Tibial nerve (tissue), 4 donors: ENCODE measurements at regions not wholly inside any gene's neighbourhood (a gene's known extent, or its start where the extent isn't known, plus 50 kb on each side); places are given as distances from the start of the nearest gene placed in this dataset.

Experiments used
- DNase-seq, 2 donors: peaks; one replicate each; pipeline ENCODE4 v3.0.0-alpha.2; 2019; ENCODE audit warnings: low spot score in 2 of 2
- H3K27ac ChIP-seq, 4 donors: fragments of 200-600 bp; sonication (generic) in 3 of 4; one replicate each; pipeline ENCODE4 v1.5.1; 2017 to 2019; ENCODE audit warnings: mild to moderate bottlenecking in 1 of 4
- H3K27me3 ChIP-seq, 2 donors: fragments of 200-600 bp; sonication (generic) in 1 of 2; one replicate each; pipeline versions ENCODE4 v1.5.1 to v1.6.0; 2017 to 2019
- H3K36me3 ChIP-seq, 3 donors: fragments of 200-600 bp; sonication (generic); one replicate each; pipeline ENCODE4 v1.5.1; 2018 to 2019
- H3K4me1 ChIP-seq, 4 donors: fragments of 200-600 bp; sonication (generic) in 3 of 4; one replicate each; pipeline ENCODE4 v1.5.1; 2017 to 2019
- H3K4me3 ChIP-seq, 4 donors: fragments of 200-600 bp; sonication (generic) in 3 of 4; one replicate each; pipeline ENCODE4 v1.5.1; 2017 to 2019; ENCODE audit warnings: mild to moderate bottlenecking in 1 of 4, moderate library complexity in 1 of 4
- H3K9me3 ChIP-seq, 4 donors: fragments of 200-600 bp; sonication (generic) in 3 of 4; one replicate each; pipeline ENCODE4 v1.5.1; 2017 to 2019
- CTCF ChIP-seq, 5 experiments: fragments of 200-600 bp in 3 of 5; fragments of 450-650 bp in 2 of 5; sonication (generic) in 3 of 5; IDR thresholded peaks; one replicate each; pipeline ENCODE4 v1.5.1; 2016 to 2019; ENCODE audit warnings: antibody characterized with exemption in 5 of 5, mild to moderate bottlenecking in 3 of 5, moderate library complexity in 2 of 5
- EP300 ChIP-seq, 2 donors: sonication (generic); formaldehyde crosslinking; IDR thresholded peaks; one replicate each; pipeline ENCODE4 v1.6.1; 2017; ENCODE audit warnings: antibody characterized with exemption in 2 of 2, mild to moderate bottlenecking in 1 of 2
- POLR2A ChIP-seq, 2 donors: fragments of 450-650 bp; IDR thresholded peaks; one replicate each; pipeline ENCODE4 v1.6.1; 2017; ENCODE audit warnings: antibody characterized with exemption in 2 of 2, mild to moderate bottlenecking in 2 of 2, moderate library complexity in 2 of 2
- WGBS, 2 donors: methylation state at CpG; one replicate each; pipeline ENCODE4 v1.1.5; 2018; 5-methylcytosine and 5-hydroxymethylcytosine counted together

- DNase-seq = no peak
- Histone ChIP-seq H3K27me3 (no peaks in the 10 kb centered on the region), H3K4me3 (no peak overlapping the region), H3K27ac (no peak overlapping the region), H3K36me3 (no peaks in the 10 kb centered on the region), H3K9me3 (peaks cover 0 to 18% (median 0%) of the 10 kb centered on the region in 4 donors), H3K4me1 (peaks cover 0 to 16% (median 0%) of the 10 kb centered on the region in 4 donors)
- 50 to 57% methylated on average over 5 of the region's 5 CpGs for WGBS, 2 donors
- TF ChIP-seq EP300 (IDR thresholded peaks at IDR 0.05) = no peak
Measured at GRCh38 chr20:10843146-10843711, 169.4 kb upstream of the JAG1 start.

- no peak for DNase-seq
- Histone ChIP-seq H3K9me3 (peaks cover 0 to 6% (median 0%) of the 10 kb centered on the region in 4 donors), H3K27me3 (no peaks in the 10 kb centered on the region), H3K27ac (no peak overlapping the region), H3K4me1 (peaks cover 0 to 21% (median 5%) of the 10 kb centered on the region in 4 donors), H3K36me3 (no peaks in the 10 kb centered on the region), H3K4me3 (no peak overlapping the region)
- TF ChIP-seq CTCF (IDR thresholded peaks at IDR 0.05) (no peak), EP300 (IDR thresholded peaks at IDR 0.05) (no peak), POLR2A (IDR thresholded peaks at IDR 0.05) (no peak)
Measured at GRCh38 chr20:10846766-10847165, 173.0 kb upstream of the JAG1 start.

- no peaks in the 10 kb centered on the region for H3K36me3 ChIP-seq
- DNase-seq = peak in 1 of 2 donors; percentile 19
- peaks cover 0 to 7% (median 5%) of the 10 kb centered on the region in 4 donors for H3K4me1 ChIP-seq
- H3K9me3 ChIP-seq = no peaks in the 10 kb centered on the region
- H3K27me3 ChIP-seq = no peaks in the 10 kb centered on the region
- peak overlapping the region in 3 of 4 donors; percentile 4 to 46 (median 17) for H3K27ac ChIP-seq
- H3K4me3 ChIP-seq = no peak overlapping the region
- TF ChIP-seq EP300 (IDR thresholded peaks at IDR 0.05) = no peak
- no peak for TF ChIP-seq CTCF (IDR thresholded peaks at IDR 0.05)
- no peak for TF ChIP-seq POLR2A (IDR thresholded peaks at IDR 0.05)
- 29 to 39% methylated on average over 6 of the region's 6 CpGs for WGBS, 2 donors
Measured at GRCh38 chr20:10848810-10849370, 175.1 kb upstream of the JAG1 start.

GRCh38 chr20:10853176-10853575 lies 179.4 kb upstream of the JAG1 start:
- Histone ChIP-seq H3K27me3 (no peaks in the 10 kb centered on the region), H3K27ac (no peak overlapping the region), H3K4me1 (peaks cover 0 to 29% (median 5%) of the 10 kb centered on the region in 4 donors), H3K36me3 (no peaks in the 10 kb centered on the region), H3K9me3 (no peaks in the 10 kb centered on the region), H3K4me3 (no peak overlapping the region)
- WGBS, 2 donors = 85 to 88% methylated on average over 2 of the region's 2 CpGs
- TF ChIP-seq POLR2A (IDR thresholded peaks at IDR 0.05) (no peak), CTCF (IDR thresholded peaks at IDR 0.05) (no peak), EP300 (IDR thresholded peaks at IDR 0.05) (no peak)
- no peak for DNase-seq

- no peak for TF ChIP-seq CTCF (IDR thresholded peaks at IDR 0.05)
- no peak for TF ChIP-seq EP300 (IDR thresholded peaks at IDR 0.05)
- TF ChIP-seq POLR2A (IDR thresholded peaks at IDR 0.05) = no peak
- H3K4me3 ChIP-seq = no peak overlapping the region
- 64 to 65% methylated on average over 4 of the region's 4 CpGs for WGBS, 2 donors
- DNase-seq = no peak
- no peak overlapping the region for H3K27ac ChIP-seq
- no peaks in the 10 kb centered on the region for H3K9me3 ChIP-seq
- no peaks in the 10 kb centered on the region for H3K27me3 ChIP-seq
- peaks cover 0 to 29% (median 5%) of the 10 kb centered on the region in 4 donors for H3K4me1 ChIP-seq
- no peaks in the 10 kb centered on the region for H3K36me3 ChIP-seq
Measured at GRCh38 chr20:10853731-10854130, 179.9 kb upstream of the JAG1 start.
